Endometrium (tissue), 2 donors: ENCODE measurements at regions not wholly inside any gene's neighbourhood (a gene's known extent, or its start where the extent isn't known, plus 50 kb on each side); places are given as distances from the start of the nearest gene placed in this dataset.
"Not testable (repeated sequence)": the region's sequence is repeated elsewhere in the genome, so short reads cannot be mapped to it uniquely, and the experiment has no call there.

ENCODE experiments used
- FAIRE-seq: peaks from 2 replicates; lab custom pipeline; 2012; peaks lifted over from hg19 to GRCh38; lab: Jason Lieb, UNC
- donor health status: control.
- donor health status: control.

- no peak for FAIRE-seq
Measured at GRCh38 chr6:168938546-168938945, 315.1 kb downstream of the THBS2 start.

DNA sequence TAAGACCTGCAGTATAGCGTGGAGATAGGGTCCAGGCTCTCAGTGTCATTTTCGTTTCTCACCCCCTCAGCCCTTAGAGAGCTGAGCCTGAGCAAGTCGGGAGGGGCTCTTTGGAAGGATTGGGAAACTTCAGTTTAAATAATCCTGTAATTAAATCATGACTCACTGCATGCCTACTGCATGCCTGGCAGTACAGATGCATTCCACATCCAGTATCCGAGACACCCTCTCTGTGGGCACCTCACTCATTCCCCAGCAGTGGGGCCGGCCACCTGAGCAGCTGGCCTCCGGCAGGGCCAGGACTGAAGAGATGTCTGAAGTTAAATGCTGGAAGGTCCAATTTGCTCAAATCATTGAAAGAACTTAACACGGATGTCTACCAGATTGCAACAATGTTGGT, 316.6 kb downstream of the THBS2 start:
- no peak for FAIRE-seq

DNA sequence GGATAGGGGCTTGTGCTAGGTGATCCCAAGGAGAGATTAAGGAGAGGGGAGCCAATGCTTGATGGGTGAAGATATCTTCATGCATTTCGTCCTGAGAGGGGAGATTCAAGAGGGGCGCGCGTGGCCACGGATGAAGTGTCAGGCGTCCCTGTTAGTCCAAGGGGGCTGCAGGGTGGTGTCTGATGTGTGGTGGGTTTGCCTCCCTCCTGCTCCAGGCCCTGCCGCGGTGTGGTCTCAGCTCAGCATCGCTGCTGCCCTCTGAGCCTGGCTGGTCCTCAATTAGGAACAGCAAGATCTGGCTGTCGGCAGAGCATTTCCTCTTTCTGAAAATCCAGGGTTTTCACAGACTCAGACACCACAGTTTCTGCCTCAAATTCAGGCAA, 318.0 kb downstream of the THBS2 start:
- FAIRE-seq, result no peak

GRCh38 chr6:168934660-168935627, 318.7 kb downstream of the THBS2 start:
- FAIRE-seq, result no peak

GRCh38 chr6:168932171-168932570, 321.5 kb downstream of the THBS2 start:
- FAIRE-seq, result not testable (repeated sequence)

- not testable (repeated sequence) for FAIRE-seq
Measured at GRCh38 chr6:168931072-168931471, 322.6 kb downstream of the THBS2 start.

GRCh38 chr6:168929871-168930450, 323.7 kb downstream of the THBS2 start:
- FAIRE-seq, result no peak

DNA sequence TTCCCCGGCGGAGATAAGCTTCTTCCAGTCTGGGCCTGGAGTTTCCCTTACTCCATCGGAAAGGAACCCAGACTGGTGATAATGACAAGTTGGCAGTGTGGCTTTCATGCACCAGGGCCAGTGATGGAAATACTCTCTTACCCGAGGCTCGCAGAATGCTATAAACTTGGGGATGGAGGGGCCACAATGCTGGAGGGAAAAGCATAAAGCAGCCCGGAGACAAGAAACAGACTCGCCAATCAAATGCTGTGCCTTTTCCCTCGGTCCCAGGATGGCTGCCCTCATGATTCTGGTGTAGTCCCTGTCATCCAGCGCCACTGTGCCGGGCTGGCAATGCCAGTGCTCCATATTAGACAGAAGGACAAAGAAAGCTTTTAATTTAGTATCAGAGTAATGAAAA, 325.6 kb downstream of the THBS2 start:
- no peak for FAIRE-seq

DNA sequence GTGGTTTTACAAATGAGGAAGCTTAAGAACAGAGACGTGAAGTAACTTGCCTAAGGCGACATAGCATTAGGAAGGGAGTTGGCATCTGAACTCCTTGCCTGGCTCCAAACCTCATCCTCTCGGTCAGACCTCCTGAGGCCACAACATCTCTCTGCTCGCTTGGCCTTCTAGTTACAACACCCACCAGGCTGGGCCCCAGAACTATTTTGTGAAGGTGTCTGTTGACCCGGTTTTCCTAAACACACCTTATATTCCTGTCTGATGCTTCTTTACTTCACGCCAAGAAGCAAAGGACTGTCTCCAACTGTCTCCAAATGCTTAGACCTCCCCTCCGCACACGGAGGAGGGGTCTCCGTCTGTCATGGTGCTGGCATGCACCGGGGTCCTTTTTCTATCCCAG, 326.6 kb downstream of the THBS2 start:
- no peak for FAIRE-seq

DNA sequence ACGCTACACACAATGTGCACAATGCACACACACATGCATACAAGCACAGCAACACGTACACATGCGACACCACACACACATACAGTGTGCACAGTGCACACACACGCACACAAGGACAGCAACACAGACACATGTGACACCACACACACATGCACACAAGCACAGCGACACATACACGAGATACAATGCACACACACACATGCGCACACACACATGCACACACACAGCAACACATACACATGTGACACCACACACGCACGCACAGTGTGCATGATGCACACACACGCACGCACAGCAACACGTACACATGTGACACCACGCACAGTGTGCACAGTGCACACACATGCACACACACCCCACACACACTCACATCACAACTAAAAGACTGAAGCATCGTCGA, 327.3 kb downstream of the THBS2 start:
- FAIRE-seq, result no peak

DNA sequence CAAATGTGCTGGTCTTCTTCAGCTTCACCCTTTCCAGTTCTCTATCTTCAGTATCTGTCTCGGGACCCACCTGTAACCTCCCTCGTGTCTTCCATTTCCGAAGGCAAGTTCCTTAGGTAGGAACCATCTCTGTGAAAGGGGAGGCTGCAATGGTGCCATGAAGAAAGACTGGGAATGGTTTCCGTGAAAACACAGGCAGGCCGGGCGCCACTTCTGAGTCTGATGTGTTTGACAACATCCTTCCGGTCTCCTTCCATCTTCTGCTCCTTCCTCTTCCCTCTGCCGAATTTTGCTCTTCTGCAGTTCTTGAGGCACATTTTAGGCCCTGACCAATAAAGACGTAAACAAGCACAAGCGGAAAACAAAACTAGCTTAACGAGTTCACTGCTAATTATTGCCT, 328.0 kb downstream of the THBS2 start:
- no peak for FAIRE-seq

- no peak for FAIRE-seq
Measured at GRCh38 chr6:168923171-168923570, 330.5 kb downstream of the THBS2 start.

GRCh38 chr6:168922436-168922835, 331.2 kb downstream of the THBS2 start:
- FAIRE-seq, result no peak

GRCh38 chr6:168920289-168920688, 333.4 kb downstream of the THBS2 start:
- peak; percentile 84 for FAIRE-seq

- peak; percentile 74 for FAIRE-seq
Measured at GRCh38 chr6:168919470-168920179, 334.0 kb downstream of the THBS2 start.

- no peak for FAIRE-seq
Measured at GRCh38 chr6:168916576-168917211, 337.0 kb downstream of the THBS2 start.

DNA sequence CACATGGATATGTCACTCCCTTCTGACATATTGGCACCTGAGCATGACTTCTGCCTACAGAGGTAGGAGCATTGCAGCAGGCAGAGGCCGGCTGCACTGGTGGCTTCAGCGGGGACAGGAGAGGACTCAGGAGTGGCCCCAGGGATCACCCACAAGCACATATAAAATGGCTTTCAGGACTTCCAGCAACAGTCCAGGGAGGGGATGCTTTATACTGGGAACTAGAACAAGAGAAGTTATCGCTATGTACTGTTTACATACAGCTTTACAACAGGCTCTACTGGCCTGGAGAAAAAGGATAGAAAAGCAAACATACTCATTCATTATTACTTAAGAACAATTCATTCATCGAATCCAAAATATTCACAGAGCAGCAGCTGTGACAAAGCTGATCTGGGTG, 337.8 kb downstream of the THBS2 start:
- FAIRE-seq, result no peak

DNA sequence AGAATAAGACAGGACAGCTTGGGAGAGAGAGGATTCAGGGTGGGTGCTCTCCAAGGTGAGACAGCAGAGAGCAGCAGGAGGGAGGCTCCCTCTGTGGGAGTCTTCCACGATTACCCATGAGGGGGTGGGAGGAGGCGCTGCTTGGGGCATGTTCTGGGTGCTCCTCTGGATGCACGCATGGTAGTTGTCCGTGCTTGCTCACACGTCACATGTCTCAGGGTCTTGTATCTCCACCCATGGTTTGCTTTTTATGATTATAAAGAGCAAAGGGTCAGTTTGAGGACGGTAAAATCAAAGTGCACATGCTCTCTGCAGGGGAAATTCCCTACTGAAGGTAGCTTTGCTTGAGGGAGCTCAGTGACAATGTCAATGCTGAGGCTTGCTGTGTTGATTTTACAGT, 338.4 kb downstream of the THBS2 start:
- FAIRE-seq, result no peak

GRCh38 chr6:168913866-168914469, 339.7 kb downstream of the THBS2 start:
- FAIRE-seq, result no peak

GRCh38 chr6:168913231-168913865, 340.3 kb downstream of the THBS2 start:
- not testable (repeated sequence) for FAIRE-seq

DNA sequence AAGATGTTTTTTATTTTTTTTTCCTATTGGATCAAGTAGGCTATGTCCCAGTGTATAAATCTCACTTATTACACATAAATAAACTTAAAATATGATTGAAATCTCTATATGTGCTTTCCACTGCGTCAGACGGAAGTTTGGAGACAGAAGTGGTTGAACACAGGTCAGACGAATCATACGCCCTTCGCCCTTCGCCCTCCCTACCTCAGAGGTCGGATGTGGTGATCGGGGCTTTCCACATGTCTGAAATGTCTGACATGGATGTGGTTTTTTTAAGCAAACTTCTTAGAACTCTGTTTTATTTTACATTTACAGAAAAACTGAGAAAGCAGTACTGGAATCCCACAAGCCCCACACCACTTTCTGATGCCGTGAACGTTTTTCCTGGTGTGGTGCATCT, 344.4 kb downstream of the THBS2 start:
- FAIRE-seq, result no peak

DNA sequence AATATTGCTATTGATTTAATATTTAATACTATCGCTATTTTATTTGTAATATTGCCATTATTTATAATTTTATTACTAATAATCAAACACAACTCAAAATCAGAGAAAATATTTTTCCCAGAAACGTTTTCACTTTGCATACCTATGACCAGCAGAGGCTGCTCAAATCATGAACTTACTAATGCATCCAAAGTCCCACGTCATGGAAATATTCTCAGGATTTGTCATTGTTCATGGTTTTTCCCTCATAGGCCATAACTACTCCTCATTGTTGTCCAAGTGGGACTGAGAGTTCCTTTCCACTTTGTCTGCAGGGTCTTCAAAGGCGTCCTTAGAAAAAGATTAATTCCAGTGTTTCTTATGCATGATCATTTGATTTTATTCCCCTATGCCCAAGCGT, 344.8 kb downstream of the THBS2 start:
- FAIRE-seq, result peak; percentile 65
